IMR-90 (cell line): ENCODE measurements at regions not wholly inside any gene's neighbourhood (a gene's known extent, or its start where the extent isn't known, plus 50 kb on each side); places are given as distances from the start of the nearest gene placed in this dataset.

Source experiments
- ATAC-seq: fragments of 200-7000 bp; cut with Tn5 transposase; 2 replicates; pipeline ENCODE4 v1.9.1; 2020; ENCODE audit warnings: low read depth, mild to moderate bottlenecking, moderate library complexity
- BruUV-seq: library from RNA; stranded (reverse); fragments of 400-500 nt; replicated peaks from 2 replicates; lab custom pipeline; 2021; lab: Mats Ljungman, UMichigan
- CTCF ChIA-PET: fragments of 300-600 bp; formaldehyde crosslinking; extraction: SDS; loops from one replicate; lab custom pipeline; 2021; ENCODE audit warnings: antibody characterized with exemption; lab: Yijun Ruan, JAX
- POLR2A ChIA-PET: fragments of 300-600 bp; sonication (Branson Sonifier 250); formaldehyde crosslinking; loops from one replicate; lab custom pipeline; 2022; ENCODE audit warnings: antibody characterized with exemption; ENCODE audit not compliant: unreplicated experiment; lab: Charles Lee
- DNase-seq: peaks from one replicate; pipeline ENCODE4 v3.0.0; 2013
- H2AFZ ChIP-seq: replicated peaks from 2 replicates; pipeline ENCODE3; 2013; ENCODE audit warnings: low read length, mild to moderate bottlenecking; ENCODE audit not compliant: poor library complexity
- H2AK5ac ChIP-seq: 2 replicates; pipeline ENCODE4 v1.6.1; 2013; ENCODE audit warnings: low read depth, low read length, inconsistent platforms
- H2AK9ac ChIP-seq: replicated peaks from 2 replicates; pipeline ENCODE3; 2013; ENCODE audit warnings: mild to moderate bottlenecking, low read depth, low read length, moderate library complexity; ENCODE audit not compliant: poor library complexity
- H2BK120ac ChIP-seq: 2 replicates; pipeline ENCODE4 v1.6.1; 2013; ENCODE audit warnings: low read depth, low read length, inconsistent platforms
- H2BK15ac ChIP-seq: 3 replicates; pipeline ENCODE4 v1.6.1; 2013; ENCODE audit warnings: low read depth, low read length, inconsistent platforms
- H2BK20ac ChIP-seq: 2 replicates; pipeline ENCODE4 v1.6.1; 2013; ENCODE audit warnings: low read depth, mild to moderate bottlenecking, inconsistent platforms, low read length, moderate library complexity
- H2BK5ac ChIP-seq: 2 replicates; pipeline ENCODE4 v1.6.1; 2013; ENCODE audit warnings: mild to moderate bottlenecking, low read depth, low read length, inconsistent platforms; ENCODE audit not compliant: poor library complexity, severe bottlenecking
- H3K14ac ChIP-seq: replicated peaks from 2 replicates; pipeline ENCODE4 v1.6.1; 2013; ENCODE audit warnings: low read depth, low read length, inconsistent platforms
- H3K18ac ChIP-seq: 2 replicates; pipeline ENCODE4 v1.6.1; 2013; ENCODE audit warnings: low read depth, low read length, control low read depth
- H3K23ac ChIP-seq: 2 replicates; pipeline ENCODE4 v1.6.1; 2013; ENCODE audit warnings: low read depth, low read length, inconsistent platforms
- H3K27ac ChIP-seq: 2 replicates; pipeline ENCODE4 v1.5.1; 2013; ENCODE audit warnings: mild to moderate bottlenecking, control low read depth, low read length; ENCODE audit not compliant: insufficient read depth
- H3K27me3 ChIP-seq: 2 replicates; pipeline ENCODE4 v1.6.1; 2013; ENCODE audit warnings: low read length; ENCODE audit not compliant: control insufficient read depth, insufficient read depth
- H3K36me3 ChIP-seq: 2 replicates; pipeline ENCODE4 v1.6.1; 2013; ENCODE audit warnings: low read length, mixed read lengths; ENCODE audit not compliant: control insufficient read depth, insufficient read depth
- H3K4ac ChIP-seq: 2 replicates; pipeline ENCODE4 v1.6.1; 2013; ENCODE audit warnings: low read depth, low read length, inconsistent platforms
- H3K4me1 ChIP-seq: 2 replicates; pipeline ENCODE4 v1.6.1; 2013; ENCODE audit warnings: low read length, mixed read lengths; ENCODE audit not compliant: control insufficient read depth, insufficient read depth
- H3K4me2 ChIP-seq: 2 replicates; pipeline ENCODE4 v1.6.1; 2013; ENCODE audit warnings: low read depth, mild to moderate bottlenecking, control low read depth, low read length, moderate library complexity
- H3K4me3 ChIP-seq: 2 replicates; pipeline ENCODE4 v1.5.1; 2013; ENCODE audit warnings: low read depth, mild to moderate bottlenecking, control low read depth, low read length, moderate library complexity; ENCODE audit not compliant: insufficient read depth
- H3K56ac ChIP-seq: 2 replicates; pipeline ENCODE4 v1.6.1; 2013; ENCODE audit warnings: low read length, inconsistent platforms; ENCODE audit not compliant: insufficient read depth; ENCODE audit errors: extremely low read depth
- H3K79me1 ChIP-seq, 2 experiments: 2 replicates each; pipeline ENCODE4 v1.6.1; 2013; ENCODE audit warnings: low read length in 2 of 2, inconsistent platforms in 1 of 2, low read depth in 1 of 2
- H3K9ac ChIP-seq: 2 replicates; pipeline ENCODE4 v1.6.1; 2013; ENCODE audit warnings: low read depth, low read length, control low read depth
- H3K9me1 ChIP-seq: 2 replicates; pipeline ENCODE4 v1.6.1; 2013; ENCODE audit warnings: low read length, inconsistent platforms; ENCODE audit not compliant: insufficient read depth
- H3K9me3 ChIP-seq: 2 replicates; pipeline ENCODE4 v1.6.1; 2013; ENCODE audit warnings: low read length; ENCODE audit not compliant: control insufficient read depth, insufficient read depth
- H4K20me1 ChIP-seq: 2 replicates; pipeline ENCODE4 v1.6.1; 2013; ENCODE audit warnings: low read length, inconsistent platforms; ENCODE audit not compliant: insufficient read depth
- H4K5ac ChIP-seq: 2 replicates; pipeline ENCODE4 v1.6.1; 2013; ENCODE audit warnings: mild to moderate bottlenecking, low read depth, low read length, control low read depth
- H4K8ac ChIP-seq, 2 experiments: 2 replicates each; pipeline ENCODE4 v1.6.1; 2013; ENCODE audit warnings: low read depth in 2 of 2, low read length in 2 of 2, control low read depth in 1 of 2, inconsistent platforms in 1 of 2
- H4K91ac ChIP-seq: 2 replicates; pipeline ENCODE4 v1.6.1; 2013; ENCODE audit warnings: low read depth, low read length, inconsistent platforms; ENCODE audit not compliant: insufficient read depth
- BHLHE40 ChIP-seq: fragments of 150-350 bp; IDR thresholded peaks from 2 replicates; pipeline ENCODE4 v1.6.1; 2016; ENCODE audit warnings: mild to moderate bottlenecking, low read depth, low read length
- FOS ChIP-seq: fragments of 150-350 bp; IDR thresholded peaks from 2 replicates; pipeline ENCODE4 v1.6.1; 2016; ENCODE audit warnings: low read depth, low read length
- NFE2L2 ChIP-seq: fragments of 150-350 bp; IDR thresholded peaks from 2 replicates; pipeline ENCODE4 v1.6.1; 2016; ENCODE audit warnings: low read depth, mild to moderate bottlenecking, low read length
- POLR2A ChIP-seq: IDR thresholded peaks from 2 replicates; pipeline ENCODE4 v1.6.1; 2012; ENCODE audit warnings: mild to moderate bottlenecking, low read depth, low read length
- RCOR1 ChIP-seq: IDR thresholded peaks from 2 replicates; pipeline ENCODE4 v1.6.1; 2012; ENCODE audit warnings: mild to moderate bottlenecking, low read length, improper control_type of control experiment; ENCODE audit not compliant: insufficient replicate concordance
- RFX5 ChIP-seq: IDR thresholded peaks from 2 replicates; pipeline ENCODE4 v1.8.0; 2012; ENCODE audit warnings: low read depth, mild to moderate bottlenecking, low read length, moderate library complexity
- SMC3 ChIP-seq: fragments of 150-350 bp; IDR thresholded peaks from 2 replicates; pipeline ENCODE4 v1.6.1; 2016; ENCODE audit warnings: low read depth, mild to moderate bottlenecking, antibody characterized with exemption, low read length, moderate library complexity
- WGBS, 2 experiments: methylation state at CpG; one replicate each; pipeline versions ENCODE4 v1.1.5 to v1.1.7; 2013; ENCODE audit warnings: missing lambda C conversion rate in 2 of 2; ENCODE audit not compliant: insufficient read length in 1 of 2; ENCODE audit errors: extremely low coverage in 2 of 2; 5-methylcytosine and 5-hydroxymethylcytosine counted together
- dilution Hi-C: fragments of 300-500 bp; cut with HindIII; formaldehyde crosslinking; loops from one replicate; pipeline ENCODE4 v1.14.3; 2018; ENCODE audit warnings: low sequenced_read_pairs; ENCODE audit not compliant: unreplicated experiment
- in situ Hi-C: fragments of 300-500 bp; cut with MboI; formaldehyde crosslinking; loops from 3 replicates; pipeline ENCODE4 v1.14.3; 2019; ENCODE audit warnings: low sequenced_read_pairs, inconsistent platforms, mixed read lengths
- intact Hi-C: fragments of 100-400 bp; cut with micrococcal nuclease; formaldehyde crosslinking; loops from 2 replicates; pipeline ENCODE4 v1.10.0; 2022
- TF ChIP-seq, protein P1 (sequence below): conservative IDR thresholded peaks from 2 replicates; pipeline ENCODE4 v1.5.1; 2012; ENCODE audit warnings: mild to moderate bottlenecking, low read depth, low read length, improper control_type of control experiment

GRCh38 chr7:125926621-125927020 is 997.0 kb upstream of the POT1 start:
- Histone ChIP-seq H2BK20ac (no peak overlapping the region), H3K9me3 (peaks cover 3% of the 10 kb centered on the region; the same call in 1 of the 2 replicates), H3K18ac (no peak overlapping the region), H3K79me1 (no peaks in the 10 kb centered on the region), H3K27ac (no peak overlapping the region), H2AK9ac (no peak overlapping the region), H3K56ac (no peak overlapping the region), H4K5ac (no peak overlapping the region), H3K9ac (no peak overlapping the region), H3K14ac (no peak overlapping the region), H3K4me2 (no peak overlapping the region), H4K91ac (no peak overlapping the region), H3K27me3 (no peaks in the 10 kb centered on the region), H2BK120ac (no peak overlapping the region), H4K8ac (no peak overlapping the region), H3K23ac (no peak overlapping the region), H3K4me3 (no peak overlapping the region), H3K4me1 (no peaks in the 10 kb centered on the region), H2AFZ (no peak overlapping the region), H4K20me1 (no peaks in the 10 kb centered on the region), H3K36me3 (no peaks in the 10 kb centered on the region), H3K4ac (no peak overlapping the region), H2BK5ac (no peak overlapping the region), H2BK15ac (no peak overlapping the region), H2AK5ac (no peak overlapping the region), H3K9me1 (no peaks in the 10 kb centered on the region)
- ChIA-PET POLR2A (no interaction called here), CTCF (no interaction called here)
- DNase-seq: no peak
- dilution Hi-C loops: no loop called here
- intact Hi-C loops: no loop called here
- no peak for TF ChIP-seq FOS
- TF ChIP-seq BHLHE40: no peak
- TF ChIP-seq POLR2A: no peak
- TF ChIP-seq RFX5: no peak
- no peak for TF ChIP-seq SMC3
- no peak for TF ChIP-seq NFE2L2
- no peak for TF ChIP-seq RCOR1
- TF ChIP-seq, protein P1, sequence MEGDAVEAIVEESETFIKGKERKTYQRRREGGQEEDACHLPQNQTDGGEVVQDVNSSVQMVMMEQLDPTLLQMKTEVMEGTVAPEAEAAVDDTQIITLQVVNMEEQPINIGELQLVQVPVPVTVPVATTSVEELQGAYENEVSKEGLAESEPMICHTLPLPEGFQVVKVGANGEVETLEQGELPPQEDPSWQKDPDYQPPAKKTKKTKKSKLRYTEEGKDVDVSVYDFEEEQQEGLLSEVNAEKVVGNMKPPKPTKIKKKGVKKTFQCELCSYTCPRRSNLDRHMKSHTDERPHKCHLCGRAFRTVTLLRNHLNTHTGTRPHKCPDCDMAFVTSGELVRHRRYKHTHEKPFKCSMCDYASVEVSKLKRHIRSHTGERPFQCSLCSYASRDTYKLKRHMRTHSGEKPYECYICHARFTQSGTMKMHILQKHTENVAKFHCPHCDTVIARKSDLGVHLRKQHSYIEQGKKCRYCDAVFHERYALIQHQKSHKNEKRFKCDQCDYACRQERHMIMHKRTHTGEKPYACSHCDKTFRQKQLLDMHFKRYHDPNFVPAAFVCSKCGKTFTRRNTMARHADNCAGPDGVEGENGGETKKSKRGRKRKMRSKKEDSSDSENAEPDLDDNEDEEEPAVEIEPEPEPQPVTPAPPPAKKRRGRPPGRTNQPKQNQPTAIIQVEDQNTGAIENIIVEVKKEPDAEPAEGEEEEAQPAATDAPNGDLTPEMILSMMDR: no peak
- in situ Hi-C loops: no loop called here
- no peak for ATAC-seq
- no TSS peak for BruUV-seq
- WGBS, 2 experiments: no CpG with 5 or more reads among the region's 1 CpG
